CD4-positive, alpha-beta T cell treated with Interleukin-4 for 1 hour (primary cell): ENCODE measurements at regions not wholly inside any gene's neighbourhood (a gene's known extent, or its start where the extent isn't known, plus 50 kb on each side); places are given as distances from the start of the nearest gene placed in this dataset.

Experiments
- DNase-seq, 2 donors: peaks; one replicate each; pipeline ENCODE4 v3.0.0-alpha.2; 2020 to 2022

DNA sequence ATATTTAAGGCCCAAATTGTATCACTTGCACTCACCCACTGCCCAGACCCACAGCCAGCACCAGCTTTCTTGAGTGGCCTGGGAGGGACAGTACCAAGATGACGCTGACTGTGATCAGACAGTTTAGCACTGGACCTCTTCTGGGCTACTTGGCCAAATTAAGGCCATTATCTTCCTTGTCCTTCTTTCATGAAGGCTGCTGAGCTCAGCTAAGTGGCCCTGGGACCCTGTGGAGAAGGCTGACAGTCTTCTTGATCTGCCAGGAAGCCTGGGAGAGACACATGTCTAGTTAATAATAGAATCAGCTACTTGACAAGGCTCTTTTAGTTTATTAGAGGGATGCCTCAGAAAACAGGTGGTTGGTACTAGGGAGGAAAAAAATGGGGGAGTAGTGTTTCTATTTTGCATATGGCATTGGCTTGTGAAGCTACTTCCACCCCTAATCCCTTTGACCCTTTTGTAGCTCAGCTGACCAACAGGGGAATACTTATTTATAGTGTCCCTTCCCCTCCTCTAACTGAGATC, 127.9 kb upstream of the NTM start:
- DNase-seq: no peak

DNA sequence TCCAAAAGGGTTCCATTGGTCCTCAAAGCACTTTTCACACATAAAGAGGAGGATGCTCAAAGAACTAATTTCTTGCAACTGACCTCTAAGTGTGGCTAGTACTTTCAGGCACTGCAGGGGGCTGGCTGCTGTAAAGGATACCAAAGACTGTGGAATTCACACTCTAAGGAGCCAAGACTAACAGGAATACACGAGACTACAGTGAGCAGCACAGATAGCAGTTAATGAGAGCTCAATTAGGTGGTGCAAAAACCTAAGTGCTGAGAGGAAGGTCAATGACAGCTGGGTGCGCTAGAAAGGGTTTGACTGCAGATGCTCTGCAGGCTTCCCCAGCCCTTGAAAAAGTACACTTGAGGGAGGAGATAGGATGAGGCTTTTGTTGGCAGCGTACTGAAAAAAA, 124.3 kb upstream of the NTM start:
- no peak for DNase-seq

DNA sequence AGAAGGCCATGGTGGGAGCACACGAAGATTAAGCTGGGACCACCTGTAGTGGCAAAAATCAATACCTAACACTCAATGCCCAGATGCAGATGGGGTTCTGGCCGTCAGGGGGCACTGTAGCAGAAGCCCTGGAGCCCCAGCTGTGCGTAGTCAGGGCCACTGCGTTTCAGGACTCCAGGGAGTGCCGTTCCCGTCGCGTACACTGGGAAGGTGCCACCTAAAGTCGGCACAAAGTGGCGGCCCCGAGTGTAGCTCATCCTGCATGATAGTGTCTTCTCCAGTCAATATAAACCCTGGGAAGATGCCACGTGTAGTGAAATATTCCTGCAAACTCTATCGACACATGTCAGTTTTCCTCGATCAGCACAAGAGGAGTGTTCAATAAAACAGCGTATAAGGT, 123.8 kb upstream of the NTM start:
- no peak for DNase-seq

DNA sequence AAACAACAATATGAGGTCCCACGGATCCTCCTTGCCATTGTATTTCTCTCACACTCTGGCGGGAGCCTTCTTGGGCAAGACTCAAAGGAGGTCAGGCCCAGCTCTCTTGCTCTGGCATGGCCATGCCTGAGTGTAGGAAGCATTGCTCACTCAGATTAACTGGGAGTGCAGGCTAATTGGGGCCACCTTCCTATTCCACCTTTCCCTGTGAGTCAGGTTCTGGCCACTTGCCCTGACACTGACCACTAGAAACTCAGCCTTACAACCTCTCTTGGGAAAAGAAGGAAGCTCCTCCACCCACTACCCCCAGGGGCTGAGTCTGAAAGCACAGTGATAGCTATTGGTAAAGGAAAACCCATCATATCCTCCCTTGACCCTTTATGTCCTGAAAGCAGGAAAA, 121.8 kb upstream of the NTM start:
- no peak for DNase-seq

- no peak for DNase-seq
Measured at GRCh38 chr11:131253142-131253655, 117.2 kb upstream of the NTM start.

DNA sequence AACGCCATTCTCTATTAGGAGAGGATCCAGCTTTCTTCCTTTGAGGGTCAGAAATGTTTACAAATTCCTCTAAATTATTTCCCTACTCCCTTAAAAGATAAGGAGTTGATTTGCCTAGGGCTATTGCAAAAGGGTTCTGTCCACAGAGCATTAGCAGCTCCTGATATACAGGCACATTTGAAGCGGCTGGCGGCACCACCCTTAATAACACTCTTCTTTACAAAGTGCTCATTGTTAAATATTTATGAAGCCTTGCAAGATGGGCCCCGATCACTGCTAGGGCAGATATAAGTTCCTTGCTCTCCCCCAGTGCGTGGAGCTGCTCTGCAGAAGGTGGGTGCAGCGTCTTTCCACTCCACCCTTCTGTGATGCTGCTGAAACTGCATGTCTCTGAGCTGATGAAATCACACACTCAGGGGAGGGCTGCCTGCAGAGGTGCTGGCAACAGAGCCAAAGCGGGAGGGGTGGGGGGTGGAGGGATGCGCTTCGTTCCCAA, 116.7 kb upstream of the NTM start:
- no peak for DNase-seq

DNA sequence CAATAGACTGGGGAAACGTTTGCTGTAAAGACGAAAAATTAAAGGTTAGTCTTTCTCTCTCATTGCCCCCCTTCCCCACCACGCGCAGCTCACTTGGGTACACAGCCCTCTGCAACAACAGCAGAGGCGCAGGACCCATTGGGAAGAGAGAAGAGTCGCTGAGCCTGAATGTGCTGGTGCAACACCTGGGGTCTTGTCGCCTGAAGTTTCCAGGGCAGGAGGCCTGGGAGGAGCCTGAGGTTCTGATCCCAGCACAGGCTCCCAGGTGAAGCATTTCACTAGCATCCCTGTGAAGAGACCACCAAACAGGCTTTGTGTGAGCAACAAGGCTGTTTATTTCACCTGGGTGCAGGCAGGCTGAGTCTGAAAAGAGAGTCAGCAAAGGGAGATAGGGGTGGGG, 116.2 kb upstream of the NTM start:
- DNase-seq: no peak

GRCh38 chr11:131274233-131274632, 96.2 kb upstream of the NTM start:
- DNase-seq: no peak

- no peak for DNase-seq
Measured at GRCh38 chr11:131275580-131275979, 94.8 kb upstream of the NTM start.

DNA sequence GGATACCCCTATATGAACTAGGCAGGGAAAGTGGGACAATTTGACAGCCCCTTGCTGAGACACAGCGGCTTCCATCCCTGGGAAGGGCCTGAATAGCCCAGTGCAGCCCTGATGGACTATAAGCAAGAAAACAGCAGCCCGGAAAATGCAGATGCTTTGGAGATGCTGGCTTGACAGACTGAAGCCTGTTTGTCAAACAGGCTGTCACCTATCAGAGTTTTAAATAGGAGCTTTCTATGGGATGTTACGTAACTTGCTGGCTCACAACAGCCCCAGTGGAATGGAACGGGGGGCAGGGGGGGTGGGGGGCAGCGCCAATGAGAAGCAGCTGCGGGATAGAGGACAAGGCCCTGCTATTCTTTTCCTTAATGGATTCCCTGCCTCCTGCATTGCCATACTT, 91.9 kb upstream of the NTM start:
- DNase-seq: no peak

GRCh38 chr11:131279654-131280384, 90.6 kb upstream of the NTM start:
- DNase-seq: no peak

GRCh38 chr11:131281316-131281715, 89.1 kb upstream of the NTM start:
- DNase-seq: no peak

- no peak for DNase-seq
Measured at GRCh38 chr11:131284041-131284440, 86.4 kb upstream of the NTM start.

- no peak for DNase-seq
Measured at GRCh38 chr11:131288521-131289091, 81.8 kb upstream of the NTM start.

- DNase-seq: no peak
Measured at GRCh38 chr11:131290185-131290584, 80.2 kb upstream of the NTM start.

DNA sequence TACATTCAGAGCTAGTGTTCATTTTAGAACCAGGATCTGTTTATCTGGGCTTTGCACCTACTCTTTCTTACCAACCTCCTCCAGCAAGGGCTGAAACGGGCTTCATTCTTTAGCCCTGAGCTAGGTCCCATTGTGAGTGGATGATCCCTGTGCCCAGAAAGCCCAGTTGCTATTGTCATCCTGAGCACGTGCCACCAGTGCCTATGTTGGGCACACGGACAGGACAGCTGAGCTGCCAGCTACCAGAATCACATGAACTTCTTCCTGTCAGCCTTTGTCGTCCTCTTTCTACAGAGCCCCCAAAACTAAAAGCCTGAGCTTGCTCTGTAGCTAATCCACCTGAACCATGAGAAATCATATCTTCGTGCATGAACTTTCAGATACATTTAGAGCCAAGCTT, 74.4 kb upstream of the NTM start:
- no peak for DNase-seq

DNA sequence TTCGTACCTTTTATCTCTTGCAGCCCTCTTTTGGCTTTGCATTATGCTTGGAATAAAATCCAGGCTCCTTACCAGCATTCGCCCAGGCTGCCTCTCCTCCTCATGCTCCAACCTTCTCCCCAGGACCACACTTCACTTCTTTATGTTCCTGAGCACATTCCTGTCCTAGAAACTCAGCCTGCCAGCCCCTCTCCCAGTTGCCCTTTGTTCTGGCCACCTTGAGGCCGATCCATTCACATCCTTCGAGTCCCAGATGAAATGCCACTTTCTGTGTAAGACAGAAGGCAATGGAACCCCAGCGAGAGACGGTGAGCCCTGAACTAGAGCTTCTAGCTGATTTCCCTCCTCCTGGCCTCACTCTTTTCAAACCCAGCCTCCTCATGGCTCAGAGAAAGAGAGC, 73.0 kb upstream of the NTM start:
- no peak for DNase-seq

DNA sequence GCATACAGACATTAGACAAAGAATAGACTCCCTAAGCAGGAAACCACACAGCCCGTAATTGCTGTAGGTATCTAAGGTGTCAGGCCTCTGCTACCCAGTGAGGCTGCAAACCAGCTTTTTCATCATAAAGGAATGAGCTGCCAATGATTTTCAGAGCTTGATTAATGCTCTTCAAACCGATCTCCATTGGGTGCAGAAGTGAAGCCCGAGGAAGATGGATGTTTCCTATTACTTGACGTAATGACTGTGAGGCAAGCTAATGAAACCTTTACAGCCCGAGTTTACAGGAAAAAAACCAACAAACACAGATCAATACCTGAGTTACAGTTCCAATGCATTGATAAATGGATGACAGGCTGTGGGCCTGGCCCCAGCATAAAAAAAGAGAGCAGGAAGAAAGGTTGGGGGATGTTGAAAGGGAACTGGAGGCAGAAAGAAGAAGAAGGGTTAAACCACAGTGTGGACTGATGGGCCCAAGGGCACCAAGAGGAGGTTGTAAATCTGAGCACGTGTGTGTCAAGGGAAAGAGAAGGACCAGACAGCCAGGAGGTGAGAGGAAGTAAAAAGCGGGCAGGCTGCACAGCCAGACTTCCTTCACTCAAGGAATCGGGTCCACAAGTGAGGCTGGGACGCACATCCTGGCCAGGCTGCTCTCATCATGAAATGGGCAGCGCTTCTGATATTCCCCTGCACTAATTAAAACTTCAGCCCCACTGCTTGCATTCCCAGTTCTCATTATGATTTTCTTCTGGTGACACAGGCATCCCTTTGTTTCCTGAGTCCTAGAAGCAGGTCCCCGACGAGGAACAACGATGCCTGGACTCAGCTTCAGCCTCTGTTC, 70.6 kb upstream of the NTM start:
- DNase-seq: no peak

DNA sequence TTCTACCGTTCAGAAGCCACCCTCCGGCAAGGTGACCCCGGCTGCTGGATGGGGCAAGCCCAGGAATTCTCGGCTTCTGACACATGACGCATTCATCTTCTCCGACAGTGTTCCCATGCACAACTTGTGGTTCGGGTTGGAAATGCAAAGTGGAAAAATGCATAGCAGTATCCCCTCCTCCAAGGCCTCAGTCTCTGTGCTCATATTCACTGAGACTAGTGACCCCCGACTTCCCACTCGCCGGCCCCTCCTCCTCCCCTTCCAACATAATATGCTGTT, 70.0 kb upstream of the NTM start:
- DNase-seq: no peak

- DNase-seq: no peak
Measured at GRCh38 chr11:131301306-131301705, 69.1 kb upstream of the NTM start.

- DNase-seq: no peak
Measured at GRCh38 chr11:131302836-131303235, 67.6 kb upstream of the NTM start.

- DNase-seq: no peak
Measured at GRCh38 chr11:131303611-131304119, 66.8 kb upstream of the NTM start.

DNA sequence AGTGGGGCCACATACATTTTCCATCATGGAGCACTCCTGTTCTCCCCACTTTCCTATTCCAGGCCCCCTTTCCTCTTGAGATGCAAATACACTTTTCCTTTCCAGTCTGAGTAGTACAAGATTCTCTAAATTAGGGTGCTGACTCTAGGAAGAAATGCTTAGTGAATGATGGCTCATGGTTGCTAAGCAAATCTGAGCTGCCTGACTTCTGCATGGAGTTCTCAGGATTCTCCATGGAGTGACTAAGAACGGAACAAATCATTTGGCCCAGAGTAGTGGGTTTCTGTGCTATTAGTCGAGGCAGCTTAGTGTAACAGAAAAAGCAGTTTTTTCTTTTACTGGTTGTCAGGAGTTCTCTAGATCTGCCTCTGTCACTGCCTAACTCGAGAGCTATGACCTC, 65.4 kb upstream of the NTM start:
- no peak for DNase-seq

- no peak for DNase-seq
Measured at GRCh38 chr11:131307506-131307905, 62.9 kb upstream of the NTM start.
